HG03457 (cell line): ENCODE measurements at regions not wholly inside any gene's neighbourhood (a gene's known extent, or its start where the extent isn't known, plus 50 kb on each side); places are given as distances from the start of the nearest gene placed in this dataset.

Experiments used
- ATAC-seq: cut with Tn5 transposase; IDR thresholded peaks from one replicate; pipeline ENCODE4 v1.9.1; 2021; ENCODE audit warnings: moderate number of reproducible peaks; ENCODE audit not compliant: unreplicated experiment

DNA sequence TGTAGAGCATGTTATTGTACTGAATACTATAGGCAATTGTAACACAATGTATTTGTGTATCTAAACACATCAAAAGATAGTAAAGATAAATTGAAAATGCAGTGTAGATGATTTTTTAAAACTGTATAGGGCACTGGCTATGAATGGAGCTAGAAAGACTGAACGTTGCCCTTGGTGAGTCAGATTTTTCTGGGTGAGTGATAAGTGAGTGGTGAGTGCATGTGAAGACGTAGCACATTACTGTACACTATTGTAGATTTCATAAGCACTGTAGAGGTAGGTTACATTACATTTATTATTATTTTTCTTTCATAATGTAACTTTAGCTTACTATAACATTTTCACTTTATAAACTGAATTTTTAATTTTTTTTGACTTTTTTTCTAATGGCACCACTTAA lies 1491.6 kb downstream of the TECRL start:
- ATAC-seq = no peak

DNA sequence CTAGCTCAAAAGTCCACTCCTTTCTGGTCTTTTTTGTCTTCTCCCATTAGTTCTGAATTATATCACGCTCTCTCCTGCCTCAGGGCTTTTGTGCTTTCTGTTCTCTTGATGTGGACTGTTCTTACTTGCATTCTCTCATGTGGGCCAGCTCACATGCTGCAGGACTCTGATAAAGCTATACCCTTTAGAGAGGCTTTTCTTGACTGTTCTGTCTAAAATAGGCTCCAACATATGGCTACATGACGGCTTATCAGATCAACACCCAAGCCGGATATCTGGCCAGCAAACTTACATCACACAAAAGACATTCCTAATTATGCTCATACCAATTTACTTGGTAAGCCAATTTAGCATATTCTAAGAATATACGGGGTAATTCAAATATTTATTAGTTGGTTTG lies 1494.5 kb downstream of the TECRL start:
- ATAC-seq = no peak

DNA sequence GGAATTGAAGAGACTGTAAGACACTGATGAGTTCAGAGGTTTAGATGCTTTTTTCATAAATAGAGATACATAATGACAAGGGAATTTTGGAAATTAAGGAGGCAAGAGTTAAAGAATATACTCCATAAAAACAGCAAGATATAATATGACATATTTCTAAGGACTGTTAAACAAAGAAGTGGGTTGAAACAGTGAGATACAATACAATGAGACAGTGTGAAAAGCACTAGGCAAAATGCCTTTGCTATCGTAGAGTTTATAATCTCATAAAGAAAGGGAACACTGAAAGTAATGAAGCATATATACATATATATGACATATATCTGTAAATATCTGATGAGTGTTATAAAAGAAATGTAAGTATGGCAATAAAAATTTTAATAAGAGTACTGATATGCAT lies 1496.2 kb downstream of the TECRL start:
- no peak for ATAC-seq

DNA sequence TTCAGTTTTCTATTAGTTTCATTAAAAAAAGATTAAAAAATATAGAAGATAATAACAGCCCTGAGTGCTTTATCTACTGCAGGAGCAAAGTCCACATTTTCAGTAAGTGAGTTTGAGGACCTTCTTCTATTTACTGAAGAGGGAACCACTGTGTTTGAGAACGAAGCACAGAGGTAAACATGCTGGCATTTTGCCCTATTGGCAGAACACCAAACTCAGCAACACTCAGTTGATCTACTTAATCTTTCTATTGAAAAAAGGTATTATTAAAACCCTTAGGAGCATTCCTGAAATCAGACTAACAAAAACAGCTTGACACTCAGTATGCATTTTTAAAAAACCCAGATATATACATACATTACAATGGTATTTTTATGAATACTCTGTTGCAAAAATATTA lies 1496.7 kb downstream of the TECRL start:
- ATAC-seq = no peak

DNA sequence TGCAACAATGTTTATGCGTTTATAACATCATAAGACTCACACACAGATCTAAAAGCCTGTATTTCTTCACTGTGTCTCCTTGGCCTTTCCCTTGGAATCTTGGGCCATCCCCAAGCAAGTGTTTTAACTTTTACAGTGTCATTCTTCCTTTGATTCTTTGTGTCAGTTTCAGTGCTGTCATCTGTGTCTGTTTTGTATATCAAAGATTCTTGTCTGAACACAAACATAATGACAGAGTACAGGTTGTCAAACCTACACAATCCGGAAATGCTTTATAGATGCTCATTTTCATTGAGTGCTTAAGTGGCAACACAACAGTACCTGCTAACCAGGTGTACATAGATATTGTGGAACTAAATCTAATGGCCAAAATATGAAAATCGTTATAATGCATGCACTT lies 1500.0 kb downstream of the TECRL start:
- no peak for ATAC-seq

DNA sequence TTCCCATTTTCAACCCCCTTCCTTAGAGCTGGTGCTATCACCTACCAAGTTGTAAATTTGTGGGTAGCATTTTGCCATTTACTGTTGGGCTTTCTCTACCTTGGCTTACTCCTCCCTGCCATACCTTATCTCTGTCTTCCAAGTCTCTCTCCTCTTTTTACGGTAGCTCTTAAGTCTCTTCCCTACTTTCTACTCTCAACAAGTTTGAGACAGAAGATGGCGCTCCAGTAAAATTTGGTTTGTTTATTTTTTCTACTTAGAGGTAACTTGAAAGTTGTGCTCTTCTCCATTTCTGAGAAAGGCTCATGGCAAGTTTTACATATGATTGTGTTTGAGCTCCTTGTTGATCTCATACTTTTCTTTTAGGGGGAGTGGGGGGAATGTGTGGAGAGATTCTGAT lies 1508.1 kb downstream of the TECRL start:
- ATAC-seq = no peak

DNA sequence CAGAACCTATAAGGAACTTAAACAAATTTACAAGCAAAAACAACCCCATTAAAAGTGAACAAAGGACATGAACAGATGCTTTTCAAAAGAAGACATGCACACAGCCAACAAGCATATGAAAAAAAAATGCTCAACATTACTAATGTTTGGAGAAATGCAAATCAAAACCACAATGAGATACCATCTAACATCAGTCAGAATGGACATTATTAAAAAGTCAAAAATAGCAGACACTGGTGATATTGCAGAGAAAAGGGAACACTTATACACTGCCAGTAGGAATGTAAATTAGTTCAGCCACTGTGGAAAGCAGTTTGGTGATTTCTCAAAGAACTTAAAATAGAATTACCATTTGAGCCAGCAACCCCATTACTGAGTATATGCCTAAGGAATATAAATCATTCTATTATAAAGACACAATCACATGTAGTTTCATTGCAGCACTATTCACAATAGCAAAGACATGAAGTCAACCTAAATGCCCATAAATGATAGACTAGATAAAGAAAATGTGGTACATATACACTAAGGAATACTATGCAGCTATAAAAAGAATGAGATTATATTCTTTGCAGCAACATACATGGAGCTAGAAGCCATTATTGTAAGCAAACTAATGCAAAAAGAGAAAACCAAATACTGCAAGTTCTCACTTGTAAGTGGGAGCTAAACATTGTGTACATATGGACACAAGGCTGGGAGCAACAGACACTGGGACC lies 1509.4 kb downstream of the TECRL start:
- no peak for ATAC-seq

DNA sequence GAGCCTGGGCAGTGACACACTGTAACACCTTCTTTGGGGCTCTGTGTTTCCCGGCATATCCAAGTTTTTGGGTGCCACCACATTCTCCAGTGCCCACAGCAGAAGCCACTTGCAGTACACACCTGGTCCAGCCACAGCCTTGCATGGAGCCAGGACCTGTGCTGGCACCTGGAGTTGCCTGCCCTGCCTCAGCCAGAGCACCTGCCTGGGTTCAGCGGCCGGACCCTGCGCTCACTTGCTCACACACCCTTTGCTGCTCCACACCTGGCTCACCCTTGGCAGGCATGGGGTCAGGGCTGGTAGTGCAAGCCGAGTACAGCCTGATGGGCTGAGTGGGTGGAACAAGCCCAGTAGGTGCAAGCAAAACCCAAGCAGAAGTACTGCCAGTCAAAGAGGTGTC lies 1511.1 kb downstream of the TECRL start:
- no peak for ATAC-seq

DNA sequence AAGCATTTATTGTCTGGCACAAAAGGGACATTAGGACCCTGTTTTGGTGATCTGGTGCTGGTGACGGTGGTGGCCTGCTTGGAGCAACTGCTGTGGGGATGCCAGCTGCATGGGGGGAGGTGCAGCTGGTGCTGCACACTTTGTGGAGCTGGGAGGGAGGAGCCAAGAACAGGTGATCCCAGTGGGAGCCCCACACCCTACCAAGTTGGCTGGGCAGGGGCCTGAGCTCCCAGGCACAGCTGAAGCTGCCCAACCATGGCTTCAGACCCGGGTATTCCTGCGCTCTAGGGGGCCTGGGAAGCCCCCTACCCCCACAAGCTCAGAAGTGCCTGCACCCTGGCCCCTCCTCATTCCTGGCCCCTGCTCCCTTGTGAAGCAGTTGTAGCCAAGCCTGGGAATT lies 1512.5 kb downstream of the TECRL start:
- no peak for ATAC-seq

DNA sequence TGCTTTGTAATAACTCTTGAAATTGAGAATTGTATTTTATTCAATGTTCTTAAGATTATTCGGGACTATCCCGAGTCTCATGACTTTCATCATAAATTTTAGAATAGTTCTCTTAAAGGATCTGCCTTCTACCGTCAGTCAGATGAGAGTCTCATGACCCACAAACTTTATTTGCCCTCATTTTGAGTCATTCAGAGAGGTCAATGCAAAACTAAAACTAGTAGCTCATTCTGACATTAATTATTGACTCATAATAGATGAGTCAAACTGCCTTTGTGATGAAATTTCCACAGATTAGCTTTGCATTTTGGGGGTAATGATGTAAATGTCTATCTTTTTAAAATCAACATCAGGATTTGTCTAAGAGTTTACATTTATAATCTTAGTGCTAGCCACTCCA lies 1527.3 kb downstream of the TECRL start:
- no peak for ATAC-seq

DNA sequence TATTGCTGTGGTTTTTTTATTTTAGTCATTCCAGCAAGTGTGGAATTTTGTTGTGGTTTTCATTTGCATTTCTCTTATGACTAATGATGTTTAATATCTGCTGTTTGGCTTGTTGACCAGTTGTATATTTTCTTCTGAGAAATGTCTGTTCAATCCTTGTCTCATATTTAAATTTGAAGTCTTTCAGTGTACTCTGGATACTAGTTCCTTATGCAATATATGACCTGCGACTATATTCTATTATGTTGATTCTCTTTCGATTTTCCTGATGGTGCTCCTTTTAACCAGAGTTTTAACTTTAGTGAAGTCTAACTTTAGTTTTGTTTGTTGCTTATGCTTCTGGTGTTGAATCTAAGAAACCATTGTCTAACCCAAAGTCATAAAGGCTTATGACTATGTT lies 1528.0 kb downstream of the TECRL start:
- no peak for ATAC-seq

DNA sequence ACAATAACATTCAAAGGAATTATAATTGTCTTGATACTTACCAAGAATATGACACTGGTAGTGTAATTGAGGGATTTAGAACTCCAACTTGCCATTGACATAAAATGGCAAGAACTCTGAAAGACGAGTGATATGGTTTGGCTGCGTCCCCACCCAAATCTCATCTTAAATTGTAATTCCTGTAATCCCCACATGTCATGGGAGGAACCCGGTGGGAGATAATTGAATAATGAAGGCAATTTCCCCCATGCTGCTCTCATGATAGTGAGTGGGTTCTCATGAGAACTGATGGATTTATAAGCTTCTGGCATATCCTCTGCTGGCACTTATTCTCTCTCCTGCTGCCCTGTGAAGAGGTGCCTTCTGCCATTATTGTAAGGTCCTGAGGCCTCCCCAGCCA lies 1536.4 kb downstream of the TECRL start:
- no peak for ATAC-seq

DNA sequence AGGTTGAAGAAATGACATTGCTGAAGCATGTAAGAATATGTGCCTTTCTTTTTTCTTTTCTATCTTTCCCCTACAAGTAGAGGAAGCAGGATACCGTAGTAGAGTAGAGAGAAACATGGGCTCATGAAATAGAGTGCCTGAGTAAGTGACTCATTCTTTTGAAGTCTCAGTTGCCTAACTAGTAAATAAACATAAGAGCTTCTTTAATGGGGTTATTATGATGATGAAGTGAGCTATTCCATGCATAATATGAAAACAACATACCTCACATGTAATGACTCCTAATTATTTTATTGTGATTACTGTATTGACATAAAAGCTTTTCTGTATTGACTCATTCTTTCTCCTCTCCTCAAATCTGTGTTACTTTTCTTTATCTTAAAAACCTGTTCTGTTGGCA lies 1538.2 kb downstream of the TECRL start:
- ATAC-seq = no peak

DNA sequence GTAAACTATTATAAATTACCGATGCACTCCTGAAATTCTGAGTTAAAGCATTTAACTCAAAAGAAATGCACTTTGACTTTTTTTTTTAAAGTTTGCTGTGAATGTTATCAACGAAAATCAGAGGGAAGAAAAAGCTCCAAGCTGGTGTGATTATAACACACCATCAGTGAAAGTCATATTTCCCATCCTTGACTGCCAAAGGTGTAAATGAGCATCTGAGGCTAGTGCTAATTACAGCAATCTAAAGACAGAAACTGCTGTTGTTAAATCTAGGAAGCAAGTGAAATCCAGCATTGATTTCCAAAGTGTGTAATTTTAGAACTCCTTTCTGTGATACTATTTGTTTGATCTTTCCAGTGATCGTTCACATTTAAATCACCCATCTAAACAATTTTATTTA lies 1538.8 kb downstream of the TECRL start:
- ATAC-seq = no peak

DNA sequence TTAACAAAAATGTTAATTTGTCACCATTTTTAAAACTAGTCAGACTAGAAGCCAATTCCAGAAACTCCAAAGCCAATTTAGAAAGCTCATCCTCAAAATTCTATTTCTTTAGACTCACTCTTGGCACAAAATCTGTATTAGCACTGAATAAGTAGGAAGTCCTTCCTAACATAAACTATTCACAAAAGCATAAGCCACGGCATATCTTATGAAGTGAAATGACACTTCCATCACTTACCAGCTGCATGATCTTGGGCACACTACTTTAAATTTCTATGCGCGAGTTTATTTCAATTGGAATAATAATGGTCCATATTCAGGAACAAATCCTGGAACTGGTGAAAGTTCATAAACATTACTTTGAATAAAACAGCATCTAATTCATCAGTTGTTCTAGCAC lies 1544.0 kb downstream of the TECRL start:
- no peak for ATAC-seq

DNA sequence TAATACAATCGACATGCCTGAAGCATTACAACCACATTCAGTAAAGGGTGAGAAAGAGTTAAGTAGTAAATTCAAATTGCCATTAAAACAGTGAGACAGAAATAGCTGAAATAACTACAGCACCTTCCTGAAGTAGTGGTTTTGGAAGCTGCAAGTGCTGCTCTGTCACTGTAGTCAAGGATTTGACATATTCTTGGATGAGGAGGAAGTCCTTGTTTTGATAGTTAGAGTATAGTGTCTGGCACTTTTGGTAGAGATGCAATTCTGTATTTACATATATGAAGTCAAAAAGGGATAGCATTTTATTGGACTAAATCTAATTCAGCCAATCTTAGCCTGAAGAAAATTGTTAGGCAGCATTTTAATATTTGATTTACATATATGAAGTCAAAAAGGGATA lies 1559.6 kb downstream of the TECRL start:
- ATAC-seq = no peak

DNA sequence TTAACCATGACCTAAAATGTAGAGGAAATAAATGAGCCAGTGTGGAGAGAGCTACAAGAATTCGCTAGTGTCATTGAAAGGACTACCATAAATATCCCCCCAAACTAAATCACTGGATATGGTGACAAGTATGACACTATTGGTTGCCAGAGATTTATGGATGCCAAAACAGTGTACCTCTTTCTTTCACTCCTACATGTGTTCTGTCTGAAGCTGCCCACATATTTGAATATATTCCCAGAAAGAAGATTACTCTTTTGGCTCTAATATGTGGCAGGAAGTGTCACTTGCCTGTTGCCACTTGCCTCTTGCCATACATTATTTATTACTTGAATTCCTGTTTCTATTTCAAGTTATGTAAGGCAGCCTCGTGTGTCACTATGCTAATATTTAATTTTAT lies 1573.6 kb downstream of the TECRL start:
- ATAC-seq = no peak

DNA sequence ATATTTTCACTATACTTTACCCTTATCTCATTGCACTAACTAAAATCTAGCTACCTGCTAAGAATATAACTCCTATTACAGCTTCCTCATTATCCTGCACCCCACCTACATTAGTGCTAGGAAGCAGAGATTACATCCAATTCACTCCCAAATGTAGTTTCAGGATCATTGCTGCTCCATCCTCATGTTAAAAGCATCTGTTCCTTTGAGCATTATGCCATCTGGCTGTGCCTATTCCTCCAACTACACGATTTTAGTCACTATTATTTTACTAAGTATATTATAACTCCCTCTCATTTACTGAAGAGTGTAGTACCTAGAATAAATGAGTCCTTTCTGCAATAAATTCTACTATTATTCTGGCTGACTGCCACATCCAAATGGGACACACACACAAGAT lies 1586.9 kb downstream of the TECRL start:
- ATAC-seq = no peak

DNA sequence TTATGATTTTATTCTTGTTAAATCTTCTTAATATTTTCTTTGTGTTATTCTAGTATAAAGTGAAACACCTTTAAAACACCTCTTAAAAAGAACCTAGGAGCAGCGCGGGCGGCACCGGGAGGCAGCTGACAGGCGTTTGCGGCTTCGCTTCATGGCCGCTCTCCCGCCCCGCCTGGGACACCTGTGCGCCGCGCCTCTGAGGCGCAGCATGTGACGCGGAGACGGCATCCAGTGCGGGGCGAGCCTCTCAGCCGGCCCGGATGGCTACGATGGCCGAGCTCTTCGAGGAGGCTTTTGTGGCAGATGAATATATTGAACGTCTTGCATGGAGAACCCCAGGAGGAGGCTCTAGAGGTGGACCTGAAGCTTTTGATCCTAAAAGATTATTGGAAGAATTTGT lies 1592.7 kb downstream of the TECRL start:
- ATAC-seq = no peak

DNA sequence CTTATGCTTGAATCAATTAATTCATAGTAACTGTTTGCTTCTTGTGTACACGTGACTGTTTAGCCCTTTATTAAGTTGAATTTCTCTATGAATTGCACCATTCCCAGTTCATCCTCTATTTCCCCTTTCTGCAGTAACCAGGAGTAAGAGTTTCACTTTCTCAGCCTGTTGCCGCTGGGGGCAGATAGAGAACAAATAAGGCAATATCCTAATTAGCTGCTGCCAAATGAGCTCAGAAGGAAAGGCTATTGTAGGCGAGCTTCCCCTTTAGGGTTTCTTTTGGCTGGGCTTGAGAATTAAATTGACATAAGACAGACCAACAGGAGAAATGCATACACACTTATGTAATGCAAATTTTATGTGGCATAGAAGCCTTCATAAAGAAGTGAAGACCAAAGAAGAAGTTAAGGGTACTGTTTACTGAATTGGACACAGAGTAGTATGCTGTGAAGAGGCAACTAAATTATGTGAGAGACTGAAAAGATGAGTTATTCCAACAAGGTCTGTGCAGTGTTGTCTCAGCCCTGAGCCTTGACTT lies 1594.7 kb downstream of the TECRL start:
- ATAC-seq = no peak

DNA sequence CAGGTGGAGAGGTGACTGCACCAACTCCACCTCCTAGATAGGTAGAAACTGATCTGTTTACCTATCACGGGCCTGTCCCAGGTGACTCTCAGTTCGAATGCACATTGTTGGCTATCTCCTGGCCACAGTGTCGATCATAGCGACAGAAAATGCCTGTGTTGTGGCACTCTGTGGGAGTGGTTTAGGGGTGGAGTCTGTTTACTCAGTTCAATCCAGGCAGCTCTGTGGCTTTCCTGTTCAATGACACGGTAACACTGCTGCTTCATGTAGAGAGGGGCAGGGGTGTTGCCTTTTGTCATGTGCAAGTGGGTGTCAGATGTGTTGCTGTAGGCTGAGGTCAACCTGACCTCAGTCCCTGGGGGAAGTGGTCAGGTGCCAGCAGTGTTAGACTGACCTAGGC lies 1602.4 kb downstream of the TECRL start:
- no peak for ATAC-seq

DNA sequence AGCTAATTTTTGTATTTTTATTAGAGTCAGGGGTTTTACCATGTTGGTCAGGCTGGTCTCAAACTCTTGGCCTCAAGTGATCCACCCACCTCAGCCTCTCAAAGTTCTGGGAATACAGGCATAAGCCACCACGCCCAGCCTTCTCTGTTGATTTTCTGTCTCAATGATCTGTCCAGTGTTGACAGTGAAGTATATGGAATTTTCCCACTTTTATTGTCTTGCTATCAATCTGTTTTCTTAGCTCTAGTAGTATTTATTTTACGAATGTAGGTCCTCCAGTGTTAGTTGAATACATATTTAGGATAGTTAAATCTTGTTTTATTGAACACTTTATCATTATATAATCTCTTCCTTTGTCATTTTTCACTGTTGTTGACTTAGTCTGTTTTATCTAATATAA lies 1603.9 kb downstream of the ADGRL3 start:
- no peak for ATAC-seq

DNA sequence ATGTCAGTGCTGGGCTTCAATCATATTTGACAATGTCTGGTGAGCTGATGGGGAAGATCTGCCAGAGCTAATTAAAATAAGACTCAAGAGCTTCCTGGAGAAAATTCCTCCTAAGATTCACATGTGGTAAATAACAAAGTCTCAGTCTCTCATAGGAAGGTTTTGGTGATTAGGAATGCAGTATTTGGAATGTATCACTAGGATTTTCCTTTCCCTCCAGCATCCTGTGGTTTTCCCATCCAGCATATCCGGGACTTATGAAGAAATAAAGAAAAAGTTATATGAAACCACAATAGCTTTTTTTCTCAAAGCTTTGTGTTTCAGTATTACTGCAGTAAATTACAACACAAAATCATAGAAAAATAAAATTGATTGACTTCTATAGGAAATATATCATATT lies 1597.1 kb downstream of the ADGRL3 start:
- ATAC-seq = no peak
